PC-3 (cell line): ENCODE measurements at regions not wholly inside any gene's neighbourhood (a gene's known extent, or its start where the extent isn't known, plus 50 kb on each side); places are given as distances from the start of the nearest gene placed in this dataset.

Source experiments
- EZH2phosphoT487 ChIP-seq: fragments of 300-600 bp; sonication (generic); IDR thresholded peaks from 2 replicates; pipeline ENCODE4 v1.6.1; 2018; ENCODE audit warnings: mild to moderate bottlenecking, antibody characterized with exemption, low read length, borderline replicate concordance
- TF ChIP-seq, protein P1 (sequence below): fragments of 300-600 bp; sonication (generic); conservative IDR thresholded peaks from 2 replicates; pipeline ENCODE4 v1.5.1; 2017; ENCODE audit warnings: antibody characterized with exemption, low read depth, mild to moderate bottlenecking, low read length

DNA sequence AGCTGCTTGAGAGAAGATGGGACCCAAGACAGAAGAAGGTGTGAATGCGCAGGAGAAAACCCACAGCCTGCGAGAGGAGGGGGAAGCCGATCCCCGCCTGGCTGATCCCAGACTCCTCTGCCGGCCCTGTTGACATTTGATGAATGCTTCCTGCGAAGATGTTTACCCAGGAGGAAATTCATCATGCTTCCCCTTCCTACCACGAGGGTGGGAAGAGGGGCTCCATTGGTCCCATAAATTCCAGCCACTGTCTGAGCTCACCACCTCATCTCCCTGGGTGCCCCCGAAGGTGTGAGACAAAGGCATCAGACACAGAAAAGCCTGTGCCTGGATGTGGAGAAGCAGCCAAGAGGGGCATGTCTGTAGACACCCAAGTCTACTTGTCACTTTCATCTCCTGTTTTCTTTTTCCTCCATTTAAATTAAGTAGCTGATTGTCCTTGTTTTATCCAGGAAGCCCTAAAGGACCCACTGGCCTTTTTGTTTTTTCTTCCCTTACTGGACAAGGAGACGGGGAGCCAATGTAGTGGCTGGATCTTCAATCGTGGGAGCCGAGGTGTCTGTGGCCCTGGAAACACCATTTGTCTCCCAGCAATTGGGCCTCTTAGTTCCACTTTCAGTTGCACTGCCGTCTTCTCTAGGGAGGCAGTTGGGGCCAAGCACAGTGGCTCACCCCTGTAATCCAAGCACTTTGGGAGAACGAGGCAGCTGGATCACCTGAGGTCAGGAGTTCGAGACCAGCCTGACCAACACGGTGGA, 95.3 kb upstream of the HES1 start:
- TF ChIP-seq, protein P1, sequence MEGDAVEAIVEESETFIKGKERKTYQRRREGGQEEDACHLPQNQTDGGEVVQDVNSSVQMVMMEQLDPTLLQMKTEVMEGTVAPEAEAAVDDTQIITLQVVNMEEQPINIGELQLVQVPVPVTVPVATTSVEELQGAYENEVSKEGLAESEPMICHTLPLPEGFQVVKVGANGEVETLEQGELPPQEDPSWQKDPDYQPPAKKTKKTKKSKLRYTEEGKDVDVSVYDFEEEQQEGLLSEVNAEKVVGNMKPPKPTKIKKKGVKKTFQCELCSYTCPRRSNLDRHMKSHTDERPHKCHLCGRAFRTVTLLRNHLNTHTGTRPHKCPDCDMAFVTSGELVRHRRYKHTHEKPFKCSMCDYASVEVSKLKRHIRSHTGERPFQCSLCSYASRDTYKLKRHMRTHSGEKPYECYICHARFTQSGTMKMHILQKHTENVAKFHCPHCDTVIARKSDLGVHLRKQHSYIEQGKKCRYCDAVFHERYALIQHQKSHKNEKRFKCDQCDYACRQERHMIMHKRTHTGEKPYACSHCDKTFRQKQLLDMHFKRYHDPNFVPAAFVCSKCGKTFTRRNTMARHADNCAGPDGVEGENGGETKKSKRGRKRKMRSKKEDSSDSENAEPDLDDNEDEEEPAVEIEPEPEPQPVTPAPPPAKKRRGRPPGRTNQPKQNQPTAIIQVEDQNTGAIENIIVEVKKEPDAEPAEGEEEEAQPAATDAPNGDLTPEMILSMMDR, result no peak
- no peak for TF ChIP-seq EZH2phosphoT487
